Bronchial epithelial cell (primary cell): ENCODE measurements at regions not wholly inside any gene's neighbourhood (a gene's known extent, or its start where the extent isn't known, plus 50 kb on each side); places are given as distances from the start of the nearest gene placed in this dataset.
"Not testable (repeated sequence)": the region's sequence is repeated elsewhere in the genome, so short reads cannot be mapped to it uniquely, and the experiment has no call there.

ENCODE experiments used
- DNase-seq: peaks from one replicate; pipeline ENCODE4 v3.0.0-alpha.2; 2010; ENCODE audit warnings: low read depth
- FAIRE-seq: peaks from 2 replicates; lab custom pipeline; 2011; peaks lifted over from hg19 to GRCh38; lab: Jason Lieb, UNC
- H3K27me3 ChIP-seq: 2 replicates; pipeline ENCODE4 v1.5.1; 2011; ENCODE audit warnings: low read length; ENCODE audit not compliant: control insufficient read depth, insufficient read depth
- H3K36me3 ChIP-seq: 2 replicates; pipeline ENCODE4 v1.5.1; 2011; ENCODE audit warnings: low read length; ENCODE audit not compliant: control insufficient read depth, insufficient read depth
- H3K4me3 ChIP-seq: 2 replicates; pipeline ENCODE4 v1.5.1; 2011; ENCODE audit warnings: mild to moderate bottlenecking, low read depth, low read length, control low read depth
- TF ChIP-seq, protein P1 (sequence below): IDR thresholded peaks from 2 replicates; pipeline ENCODE4 v1.5.1; 2011; ENCODE audit warnings: mild to moderate bottlenecking, moderate library complexity, low read length, control low read depth, inconsistent platforms; ENCODE audit not compliant: insufficient read depth, severe bottlenecking

- FAIRE-seq: no peak
- no peaks in the 10 kb centered on the region for H3K36me3 ChIP-seq
- TF ChIP-seq, protein P1, sequence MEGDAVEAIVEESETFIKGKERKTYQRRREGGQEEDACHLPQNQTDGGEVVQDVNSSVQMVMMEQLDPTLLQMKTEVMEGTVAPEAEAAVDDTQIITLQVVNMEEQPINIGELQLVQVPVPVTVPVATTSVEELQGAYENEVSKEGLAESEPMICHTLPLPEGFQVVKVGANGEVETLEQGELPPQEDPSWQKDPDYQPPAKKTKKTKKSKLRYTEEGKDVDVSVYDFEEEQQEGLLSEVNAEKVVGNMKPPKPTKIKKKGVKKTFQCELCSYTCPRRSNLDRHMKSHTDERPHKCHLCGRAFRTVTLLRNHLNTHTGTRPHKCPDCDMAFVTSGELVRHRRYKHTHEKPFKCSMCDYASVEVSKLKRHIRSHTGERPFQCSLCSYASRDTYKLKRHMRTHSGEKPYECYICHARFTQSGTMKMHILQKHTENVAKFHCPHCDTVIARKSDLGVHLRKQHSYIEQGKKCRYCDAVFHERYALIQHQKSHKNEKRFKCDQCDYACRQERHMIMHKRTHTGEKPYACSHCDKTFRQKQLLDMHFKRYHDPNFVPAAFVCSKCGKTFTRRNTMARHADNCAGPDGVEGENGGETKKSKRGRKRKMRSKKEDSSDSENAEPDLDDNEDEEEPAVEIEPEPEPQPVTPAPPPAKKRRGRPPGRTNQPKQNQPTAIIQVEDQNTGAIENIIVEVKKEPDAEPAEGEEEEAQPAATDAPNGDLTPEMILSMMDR: no peak
Observed at GRCh38 chr9:36499174-36499890, 73.4 kb upstream of the MELK start.

DNA sequence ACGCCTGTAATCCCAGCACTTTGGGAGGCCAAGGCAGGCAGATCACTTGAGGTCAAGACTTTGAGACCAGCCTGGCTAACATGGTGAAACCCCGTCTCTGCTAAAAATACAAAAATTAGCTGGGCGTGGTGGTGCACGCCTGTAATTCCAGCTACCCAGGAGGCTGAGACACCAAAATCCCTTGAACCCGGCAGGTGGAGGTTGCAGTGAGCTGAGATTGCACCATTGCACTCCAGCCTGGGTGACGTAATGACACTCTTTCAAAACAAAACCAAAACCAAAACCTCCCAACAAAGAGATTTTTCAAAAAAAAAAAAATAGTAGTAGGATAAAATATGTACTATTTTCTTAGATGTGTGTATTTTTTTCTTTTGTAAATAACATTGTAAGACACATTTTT is 79.1 kb upstream of the MELK start:
- not testable (repeated sequence) for H3K27me3 ChIP-seq

More at GRCh38 chr9:36499174-36499890, 73.4 kb upstream of the MELK start:
- H3K27me3 ChIP-seq: no peaks in the 10 kb centered on the region
- no peak overlapping the region for H3K4me3 ChIP-seq
- DNase-seq: no peak

DNA sequence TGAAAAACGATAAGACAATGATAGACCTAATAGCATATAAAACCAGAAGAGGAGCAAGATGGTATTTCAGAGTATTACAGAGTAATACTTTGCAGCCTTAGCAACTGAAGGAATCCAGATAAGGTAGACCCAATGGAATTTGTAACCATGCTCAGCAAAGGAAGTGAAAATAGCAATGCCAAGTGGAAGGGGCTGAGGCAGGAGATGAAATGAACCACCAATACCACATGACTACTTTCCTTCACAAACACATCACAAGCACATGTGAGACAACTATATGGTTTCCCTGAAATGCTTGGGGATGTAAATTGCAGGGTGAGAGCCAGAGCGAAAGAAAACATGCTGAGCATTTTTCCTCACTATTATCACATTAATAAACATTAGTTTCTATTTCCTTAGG is 79.8 kb upstream of the MELK start:
- DNase-seq: no peak
- TF ChIP-seq, protein P1: no peak
- Histone ChIP-seq H3K4me3 (no peak overlapping the region), H3K36me3 (no peaks in the 10 kb centered on the region), H3K27me3 (no peaks in the 10 kb centered on the region)
- FAIRE-seq: peak; percentile 7

More for the DNA sequence above, 79.1 kb upstream of the MELK start:
- FAIRE-seq, DNase-seq, H3K36me3 ChIP-seq, H3K4me3 ChIP-seq: not testable (repeated sequence)

GRCh38 chr9:36489453-36489852 is 83.2 kb upstream of the MELK start:
- DNase-seq (no peak), FAIRE-seq (no peak)
- TF ChIP-seq, protein P1: no peak
- H3K4me3 ChIP-seq: no peak overlapping the region
- H3K27me3 ChIP-seq: no peaks in the 10 kb centered on the region
- H3K36me3 ChIP-seq: no peaks in the 10 kb centered on the region

DNA sequence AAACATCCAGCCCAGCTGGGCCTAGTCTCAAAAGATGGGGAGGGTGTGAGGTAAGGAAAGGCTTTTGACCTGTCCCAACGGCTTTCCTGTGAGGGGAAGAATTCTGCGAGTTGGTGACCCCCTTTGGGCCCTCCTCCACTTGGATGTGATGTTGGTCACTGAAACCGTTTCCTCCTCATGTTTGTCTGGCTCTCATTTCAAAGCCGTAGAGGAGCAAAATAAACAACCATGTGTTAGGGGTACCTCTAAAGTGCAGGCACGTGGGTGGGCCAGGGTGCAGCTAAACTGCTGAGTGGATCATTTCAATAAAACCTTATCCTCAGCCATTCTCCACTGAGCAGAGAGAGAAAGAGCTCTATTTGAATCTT is 84.3 kb upstream of the MELK start:
- TF ChIP-seq, protein P1: no peak
- DNase-seq (no peak), FAIRE-seq (no peak)
- Histone ChIP-seq H3K27me3 (no peaks in the 10 kb centered on the region), H3K4me3 (peak overlapping the region; percentile 50), H3K36me3 (no peaks in the 10 kb centered on the region)

DNA sequence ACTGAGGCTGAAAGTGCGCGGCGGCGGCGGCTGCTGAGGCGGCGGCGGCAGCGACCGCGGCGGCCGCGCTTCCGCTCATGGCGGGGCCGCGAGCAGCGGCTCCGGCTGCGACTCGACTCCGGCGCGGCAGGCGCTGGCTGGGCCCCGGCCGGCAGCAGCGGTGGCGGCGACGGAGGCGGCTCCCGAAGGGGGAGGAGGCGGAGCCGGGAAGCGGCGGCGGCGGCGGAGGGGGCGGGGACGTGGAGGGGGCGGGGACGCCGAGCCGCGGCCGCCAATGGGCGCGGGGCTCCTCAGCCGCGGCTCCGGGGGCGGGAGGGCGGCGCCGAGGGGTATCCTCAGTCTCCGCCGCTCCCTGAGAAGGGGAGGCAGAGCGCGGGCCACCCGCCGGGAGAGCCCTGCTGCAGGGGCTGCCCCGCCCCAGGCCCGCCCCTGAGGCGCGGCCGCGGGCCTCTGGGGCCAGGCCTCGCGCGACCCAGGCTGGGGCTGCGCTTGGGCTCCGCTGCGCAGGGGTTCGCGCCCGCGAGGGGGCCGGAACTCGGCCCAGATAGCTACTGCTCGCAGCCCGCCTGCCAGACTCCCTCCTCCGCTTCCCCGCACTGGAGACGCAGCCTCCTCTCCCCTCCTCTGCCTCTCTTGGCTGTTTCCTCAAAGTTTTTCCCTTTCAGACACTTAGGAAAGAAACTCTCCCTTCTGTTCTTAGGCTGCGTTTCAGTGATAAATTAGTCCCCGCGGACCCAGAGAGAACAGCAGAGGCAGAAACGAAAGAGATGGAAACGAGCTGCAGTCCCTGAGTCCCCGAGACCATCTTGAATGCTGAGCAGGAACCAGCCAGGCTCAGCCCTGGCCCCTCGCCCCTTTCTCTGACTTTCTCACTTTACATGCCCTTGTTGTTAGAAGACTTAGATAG is 85.0 kb upstream of the MELK start:
- DNase-seq (peak; percentile 64), FAIRE-seq (no peak)
- no peaks in the 10 kb centered on the region for H3K36me3 ChIP-seq
- H3K4me3 ChIP-seq: peak overlapping the region; percentile 57
- no peaks in the 10 kb centered on the region for H3K27me3 ChIP-seq
- TF ChIP-seq, protein P1: no peak
